M059J (cell line): ENCODE measurements at regions not wholly inside any gene's neighbourhood (a gene's known extent, or its start where the extent isn't known, plus 50 kb on each side); places are given as distances from the start of the nearest gene placed in this dataset.
"Not testable (repeated sequence)": the region's sequence is repeated elsewhere in the genome, so short reads cannot be mapped to it uniquely, and the experiment has no call there.

ENCODE experiments used
- DNase-seq: peaks from one replicate; pipeline ENCODE4 v3.0.0-alpha.2; 2012; ENCODE audit warnings: low read depth

- not testable (repeated sequence) for DNase-seq
Observed at GRCh38 chr15:54749461-54749860, 447.3 kb downstream of the RSL24D1 start.

- no peak for DNase-seq
Observed at GRCh38 chr15:54722342-54722986, 474.3 kb downstream of the RSL24D1 start.

GRCh38 chr15:54719325-54719724 lies 477.4 kb downstream of the RSL24D1 start:
- no peak for DNase-seq

- DNase-seq = no peak
Observed at GRCh38 chr15:54707805-54708752, 488.7 kb downstream of the RSL24D1 start.

- DNase-seq = no peak
Observed at GRCh38 chr15:54687628-54688027, 509.1 kb downstream of the RSL24D1 start.
